ENCODE measurements at regions not wholly inside any gene's neighbourhood (a gene's known extent, or its start where the extent isn't known, plus 50 kb on each side); places are given as distances from the start of the nearest gene placed in this dataset.

- Histone ChIP-seq H2AFZ (ENCODE audit: low read depth, low read length) (no peak overlapping the region), H3K9ac (ENCODE audit: low read length) (no peak overlapping the region), H3K4me2 (ENCODE audit: low read length) (no peak overlapping the region), H3K27me3 (ENCODE audit: insufficient read depth, low read depth, low read length) (no peaks in the 10 kb centered on the region), H3K9me3 (ENCODE audit: low read length) (no peaks in the 10 kb centered on the region), H3K27ac (ENCODE audit: low read length) (no peak overlapping the region), H4K20me1 (ENCODE audit: insufficient read depth) (no peaks in the 10 kb centered on the region), H3K9me2 (ENCODE audit: insufficient read depth, low read length) (no peaks in the 10 kb centered on the region), H3K36me3 (ENCODE audit: insufficient read depth, low read length) (no peaks in the 10 kb centered on the region), H3F3A (ENCODE audit: insufficient read depth, low read length, poor library complexity, severe bottlenecking) (no peaks in the 10 kb centered on the region), H3K4me3 (ENCODE audit: low read length) (no peak overlapping the region), H3K79me2 (replicated peaks; ENCODE audit: insufficient read depth, low read length) (no peaks in the 10 kb centered on the region)
- TF ChIP-seq MXI1 (conservative IDR thresholded peaks at IDR 0.05; ENCODE audit: poor library complexity, severe bottlenecking) (no peak), EP300 (conservative IDR thresholded peaks at IDR 0.05; ENCODE audit: poor library complexity, severe bottlenecking) (no peak), EZH2 (IDR thresholded peaks at IDR 0.05; ENCODE audit: borderline replicate concordance, insufficient read depth, low read length, poor library complexity, severe bottlenecking) (no peak), TAF1 (IDR thresholded peaks at IDR 0.05; ENCODE audit: low read depth) (no peak), RAD21 (conservative IDR thresholded peaks at IDR 0.05) (no peak), POLR2AphosphoS5 (IDR thresholded peaks at IDR 0.05) (no peak), CTCF (IDR thresholded peaks at IDR 0.05; ENCODE audit: poor library complexity, severe bottlenecking) (no peak), REST (IDR thresholded peaks at IDR 0.05; ENCODE audit: borderline replicate concordance) (no peak), SMC3 (conservative IDR thresholded peaks at IDR 0.05; ENCODE audit: poor library complexity) (no peak)
These were observed 482.2 kb downstream of the NTRK2 start for GRCh38 chr9:85151741-85152140.

GRCh38 chr9:85151162-85151561 is 481.6 kb downstream of the NTRK2 start:
- TF ChIP-seq EP300 (conservative IDR thresholded peaks at IDR 0.05; ENCODE audit: poor library complexity, severe bottlenecking), result no peak
- TF ChIP-seq SMC3 (conservative IDR thresholded peaks at IDR 0.05; ENCODE audit: poor library complexity), result no peak
- no peak for TF ChIP-seq CTCF (IDR thresholded peaks at IDR 0.05; ENCODE audit: poor library complexity, severe bottlenecking)
- no peak for TF ChIP-seq TAF1 (IDR thresholded peaks at IDR 0.05; ENCODE audit: low read depth)
- no peak for TF ChIP-seq MXI1 (conservative IDR thresholded peaks at IDR 0.05; ENCODE audit: poor library complexity, severe bottlenecking)
- TF ChIP-seq RAD21 (conservative IDR thresholded peaks at IDR 0.05), result no peak
- no peak for TF ChIP-seq REST (IDR thresholded peaks at IDR 0.05; ENCODE audit: borderline replicate concordance)
- TF ChIP-seq EZH2 (IDR thresholded peaks at IDR 0.05; ENCODE audit: borderline replicate concordance, insufficient read depth, low read length, poor library complexity, severe bottlenecking), result no peak
- TF ChIP-seq POLR2AphosphoS5 (IDR thresholded peaks at IDR 0.05), result no peak
- no peaks in the 10 kb centered on the region for H3K27me3 ChIP-seq (ENCODE audit: insufficient read depth, low read depth, low read length)

More at GRCh38 chr9:85151162-85151561, 481.6 kb downstream of the NTRK2 start:
- no peaks in the 10 kb centered on the region for H3K9me2 ChIP-seq (ENCODE audit: insufficient read depth, low read length)
- H3K36me3 ChIP-seq (ENCODE audit: insufficient read depth, low read length), result no peaks in the 10 kb centered on the region
- no peaks in the 10 kb centered on the region for H3F3A ChIP-seq (ENCODE audit: insufficient read depth, low read length, poor library complexity, severe bottlenecking)
- no peak overlapping the region for H3K4me3 ChIP-seq (ENCODE audit: low read length)
- H3K27ac ChIP-seq (ENCODE audit: low read length), result no peak overlapping the region
- H3K9me3 ChIP-seq (ENCODE audit: low read length), result no peaks in the 10 kb centered on the region
- H3K79me2 ChIP-seq (replicated peaks; ENCODE audit: insufficient read depth, low read length), result no peaks in the 10 kb centered on the region
- H3K4me2 ChIP-seq (ENCODE audit: low read length), result no peak overlapping the region
- no peak overlapping the region for H3K9ac ChIP-seq (ENCODE audit: low read length)
- H4K20me1 ChIP-seq (ENCODE audit: insufficient read depth), result no peaks in the 10 kb centered on the region
- H2AFZ ChIP-seq (ENCODE audit: low read depth, low read length), result no peak overlapping the region
